ENCODE measurements at regions not wholly inside any gene's neighbourhood (a gene's known extent, or its start where the extent isn't known, plus 50 kb on each side); places are given as distances from the start of the nearest gene placed in this dataset.

DNA sequence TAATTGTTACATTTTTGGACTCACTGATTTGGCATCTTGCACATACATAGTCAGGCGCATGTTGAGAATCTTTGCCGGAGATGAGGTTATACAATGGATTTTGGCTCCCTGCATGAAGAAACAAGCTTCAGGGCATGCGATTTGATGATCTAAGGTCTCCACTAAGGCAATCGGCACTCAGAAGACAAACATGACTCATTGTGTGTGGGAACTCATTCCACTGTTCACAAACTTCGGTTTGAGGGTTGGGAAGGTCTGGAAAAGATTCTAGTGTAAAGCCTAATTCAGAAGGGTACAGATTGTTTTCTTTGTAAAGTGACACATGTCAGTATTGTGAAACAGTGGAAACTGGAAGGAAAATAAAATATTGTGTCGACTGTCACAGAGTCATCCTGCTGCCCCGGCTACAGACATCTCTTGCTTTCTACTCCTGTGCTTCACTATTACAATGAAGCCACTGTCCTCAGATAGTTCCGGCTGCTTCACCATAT, 192.6 kb upstream of the HMGA2 start:
- Histone ChIP-seq H3K9ac (no peak overlapping the region), H3K4me3 (IDR thresholded peaks at IDR 0.05; ENCODE audit: insufficient read depth, low read depth, low read length) (no peak overlapping the region)

DNA sequence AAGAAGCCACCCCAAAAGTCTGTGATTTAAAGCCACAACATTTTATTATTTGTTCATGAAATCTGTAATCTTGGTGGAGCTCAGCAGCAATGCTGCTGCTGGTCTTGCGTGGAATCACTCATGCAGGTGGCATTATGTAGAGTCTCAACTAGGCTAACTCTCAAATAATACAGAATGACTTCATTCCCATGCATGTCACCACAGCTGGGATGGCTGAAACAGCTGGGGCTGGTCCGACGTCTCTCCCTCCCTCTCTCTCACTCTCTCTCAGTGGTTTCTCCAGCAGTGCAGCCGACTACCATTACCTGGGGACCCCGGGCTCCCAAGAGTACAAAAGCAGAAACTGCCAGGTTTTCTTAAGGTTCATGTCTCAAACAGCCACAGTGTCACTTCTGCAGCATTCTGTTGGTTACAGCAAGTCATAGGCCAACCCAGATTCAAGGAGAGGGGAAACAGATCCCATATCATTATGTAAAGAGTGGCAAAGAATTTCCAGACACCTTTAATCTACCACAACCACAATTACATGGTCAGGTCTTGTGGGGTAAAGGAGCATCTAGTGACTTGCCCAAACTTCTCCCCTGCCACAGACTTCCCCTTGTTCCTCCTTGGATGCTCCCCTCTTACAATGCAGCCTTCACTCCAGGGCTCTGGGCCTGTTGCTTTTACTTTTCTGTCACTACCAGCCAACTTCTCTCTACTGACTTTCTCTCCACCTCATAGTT, 192.0 kb upstream of the HMGA2 start:
- Histone ChIP-seq H3K79me2 (ENCODE audit: insufficient read depth, low read depth) (no peaks in the 10 kb centered on the region), H3K4me2 (no peak overlapping the region), H3K9ac (no peak overlapping the region), H4K20me1 (ENCODE audit: insufficient read depth) (no peaks in the 10 kb centered on the region), H3K27me3 (ENCODE audit: insufficient read depth, low read depth) (no peaks in the 10 kb centered on the region), H2AFZ (ENCODE audit: low read depth) (no peak overlapping the region), H3K4me1 (ENCODE audit: low read depth, poor library complexity, severe bottlenecking) (no peaks in the 10 kb centered on the region), H3K27ac (no peak overlapping the region), H3K36me3 (ENCODE audit: insufficient read depth) (no peaks in the 10 kb centered on the region), H3K4me3 (IDR thresholded peaks at IDR 0.05; ENCODE audit: insufficient read depth, low read depth, low read length) (no peak overlapping the region)
- TF ChIP-seq, protein P1, sequence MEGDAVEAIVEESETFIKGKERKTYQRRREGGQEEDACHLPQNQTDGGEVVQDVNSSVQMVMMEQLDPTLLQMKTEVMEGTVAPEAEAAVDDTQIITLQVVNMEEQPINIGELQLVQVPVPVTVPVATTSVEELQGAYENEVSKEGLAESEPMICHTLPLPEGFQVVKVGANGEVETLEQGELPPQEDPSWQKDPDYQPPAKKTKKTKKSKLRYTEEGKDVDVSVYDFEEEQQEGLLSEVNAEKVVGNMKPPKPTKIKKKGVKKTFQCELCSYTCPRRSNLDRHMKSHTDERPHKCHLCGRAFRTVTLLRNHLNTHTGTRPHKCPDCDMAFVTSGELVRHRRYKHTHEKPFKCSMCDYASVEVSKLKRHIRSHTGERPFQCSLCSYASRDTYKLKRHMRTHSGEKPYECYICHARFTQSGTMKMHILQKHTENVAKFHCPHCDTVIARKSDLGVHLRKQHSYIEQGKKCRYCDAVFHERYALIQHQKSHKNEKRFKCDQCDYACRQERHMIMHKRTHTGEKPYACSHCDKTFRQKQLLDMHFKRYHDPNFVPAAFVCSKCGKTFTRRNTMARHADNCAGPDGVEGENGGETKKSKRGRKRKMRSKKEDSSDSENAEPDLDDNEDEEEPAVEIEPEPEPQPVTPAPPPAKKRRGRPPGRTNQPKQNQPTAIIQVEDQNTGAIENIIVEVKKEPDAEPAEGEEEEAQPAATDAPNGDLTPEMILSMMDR (conservative IDR thresholded peaks at IDR 0.05; ENCODE audit: low read depth, low read length) = no peak

More for the DNA sequence above, 192.6 kb upstream of the HMGA2 start:
- H2AFZ ChIP-seq (ENCODE audit: low read depth) = no peak overlapping the region
- TF ChIP-seq, protein P1 (conservative IDR thresholded peaks at IDR 0.05; ENCODE audit: low read depth, low read length) = no peak
- no peak overlapping the region for H3K27ac ChIP-seq
- H3K4me2 ChIP-seq = no peak overlapping the region
- H3K36me3 ChIP-seq (ENCODE audit: insufficient read depth) = no peaks in the 10 kb centered on the region
- H3K27me3 ChIP-seq (ENCODE audit: insufficient read depth, low read depth) = no peaks in the 10 kb centered on the region
- no peaks in the 10 kb centered on the region for H3K4me1 ChIP-seq (ENCODE audit: low read depth, poor library complexity, severe bottlenecking)
- no peaks in the 10 kb centered on the region for H3K79me2 ChIP-seq (ENCODE audit: insufficient read depth, low read depth)
- no peaks in the 10 kb centered on the region for H4K20me1 ChIP-seq (ENCODE audit: insufficient read depth)

DNA sequence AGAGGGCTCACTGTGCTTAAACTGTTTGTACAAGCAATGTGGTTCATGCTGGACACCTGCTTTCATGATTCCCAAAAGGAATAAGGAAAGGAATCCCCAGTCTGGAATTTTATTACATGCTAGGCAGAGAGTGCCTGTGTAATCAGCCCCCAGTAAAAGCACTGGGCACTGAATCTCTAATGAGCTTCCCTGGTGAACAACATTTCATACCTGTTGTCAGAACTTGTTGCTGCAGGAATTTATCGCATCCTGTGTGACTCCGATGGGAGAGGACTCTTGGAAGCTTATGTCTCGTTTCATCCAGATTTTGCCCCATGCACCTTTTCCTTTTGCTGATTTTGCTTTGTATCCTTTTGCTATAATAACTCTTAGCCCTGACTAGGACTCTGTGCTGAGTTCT, 190.2 kb upstream of the HMGA2 start:
- no peaks in the 10 kb centered on the region for H4K20me1 ChIP-seq (ENCODE audit: insufficient read depth)
- no peak overlapping the region for H3K4me3 ChIP-seq (IDR thresholded peaks at IDR 0.05; ENCODE audit: insufficient read depth, low read depth, low read length)
- TF ChIP-seq, protein P1 (conservative IDR thresholded peaks at IDR 0.05; ENCODE audit: low read depth, low read length) = no peak
- no peak overlapping the region for H3K9ac ChIP-seq
- no peaks in the 10 kb centered on the region for H3K4me1 ChIP-seq (ENCODE audit: low read depth, poor library complexity, severe bottlenecking)
- no peaks in the 10 kb centered on the region for H3K36me3 ChIP-seq (ENCODE audit: insufficient read depth)
- H3K4me2 ChIP-seq = no peak overlapping the region
- no peaks in the 10 kb centered on the region for H3K27me3 ChIP-seq (ENCODE audit: insufficient read depth, low read depth)
- no peaks in the 10 kb centered on the region for H3K79me2 ChIP-seq (ENCODE audit: insufficient read depth, low read depth)
- H2AFZ ChIP-seq (ENCODE audit: low read depth) = no peak overlapping the region
- H3K27ac ChIP-seq = no peak overlapping the region

DNA sequence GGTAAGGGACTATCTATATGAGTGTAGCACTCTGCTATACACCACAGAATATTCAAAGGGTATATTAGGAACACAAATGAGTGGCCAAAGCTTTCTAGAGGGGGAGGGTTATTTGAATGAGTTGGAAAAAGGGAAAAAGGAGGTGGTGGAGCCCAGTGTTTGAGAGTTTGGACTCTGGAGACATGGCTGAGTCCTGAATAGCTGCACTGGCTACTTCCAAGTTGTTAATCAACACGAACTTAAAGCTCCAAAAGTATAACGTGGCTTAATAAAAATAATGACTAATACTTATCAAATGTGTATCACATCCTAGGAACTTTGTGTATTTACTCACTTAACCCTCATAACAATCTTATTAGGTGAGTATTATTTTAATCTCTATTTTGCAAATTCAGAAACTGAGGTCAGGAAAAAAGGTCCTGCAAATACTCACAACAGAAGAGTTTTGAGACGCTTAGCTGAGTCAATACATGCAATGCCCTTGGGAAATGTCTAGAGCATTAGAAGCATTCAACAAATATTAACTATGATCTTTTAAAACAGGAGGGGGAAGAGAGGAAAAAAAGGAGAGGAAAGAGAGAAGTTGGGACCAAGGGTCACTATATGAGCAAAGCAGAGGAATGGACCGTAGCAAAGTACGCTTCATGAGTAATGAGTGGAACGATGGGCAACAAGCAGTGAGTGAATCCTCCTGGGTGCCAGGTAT, 189.5 kb upstream of the HMGA2 start:
- H3K36me3 ChIP-seq (ENCODE audit: insufficient read depth) = no peaks in the 10 kb centered on the region
- no peaks in the 10 kb centered on the region for H4K20me1 ChIP-seq (ENCODE audit: insufficient read depth)
- no peaks in the 10 kb centered on the region for H3K4me1 ChIP-seq (ENCODE audit: low read depth, poor library complexity, severe bottlenecking)
- no peaks in the 10 kb centered on the region for H3K27me3 ChIP-seq (ENCODE audit: insufficient read depth, low read depth)
- H3K79me2 ChIP-seq (ENCODE audit: insufficient read depth, low read depth) = no peaks in the 10 kb centered on the region
- no peak overlapping the region for H2AFZ ChIP-seq (ENCODE audit: low read depth)
- H3K9ac ChIP-seq = no peak overlapping the region
- H3K27ac ChIP-seq = no peak overlapping the region
- no peak overlapping the region for H3K4me2 ChIP-seq
- no peak overlapping the region for H3K4me3 ChIP-seq (IDR thresholded peaks at IDR 0.05; ENCODE audit: insufficient read depth, low read depth, low read length)
- TF ChIP-seq, protein P1 (conservative IDR thresholded peaks at IDR 0.05; ENCODE audit: low read depth, low read length) = no peak

All from KMS-11 (cell line).